Erythroblast (primary cell): ENCODE measurements at regions not wholly inside any gene's neighbourhood (a gene's known extent, or its start where the extent isn't known, plus 50 kb on each side); places are given as distances from the start of the nearest gene placed in this dataset.

Experiments
- DNase-seq, 2 experiments: peaks; one replicate each; lab custom pipeline; 2025; lab: John Stamatoyannopoulos, UW
- GATA1 ChIP-seq: IDR thresholded peaks from 2 replicates; pipeline ENCODE4 v1.6.1; 2011; ENCODE audit warnings: low read depth, mild to moderate bottlenecking, control low read depth, low read length, moderate library complexity
- POLR2A ChIP-seq: IDR thresholded peaks from 2 replicates; pipeline ENCODE4 v1.6.1; 2011; ENCODE audit warnings: mild to moderate bottlenecking, low read length

GRCh38 chr1:106705971-106706370 lies 350.5 kb upstream of the PRMT6 start:
- TF ChIP-seq GATA1 (no peak), POLR2A (no peak)
- no peak for DNase-seq

GRCh38 chr1:106717591-106717990 lies 338.9 kb upstream of the PRMT6 start:
- no peak for DNase-seq
- TF ChIP-seq GATA1 (no peak), POLR2A (no peak)

GRCh38 chr1:106721790-106722189 lies 334.7 kb upstream of the PRMT6 start:
- TF ChIP-seq GATA1 (no peak), POLR2A (no peak)
- DNase-seq: no peak

- DNase-seq: no peak
- TF ChIP-seq POLR2A (no peak), GATA1 (no peak)
Observed at GRCh38 chr1:106722466-106722865, 334.0 kb upstream of the PRMT6 start.

GRCh38 chr1:106727171-106727570 lies 329.3 kb upstream of the PRMT6 start:
- TF ChIP-seq GATA1: no peak
- TF ChIP-seq POLR2A: no peak
- no peak for DNase-seq

GRCh38 chr1:106746448-106747085 lies 309.9 kb upstream of the PRMT6 start:
- no peak for DNase-seq
- TF ChIP-seq GATA1: no peak
- no peak for TF ChIP-seq POLR2A

- no peak for DNase-seq
- TF ChIP-seq GATA1: no peak
- no peak for TF ChIP-seq POLR2A
Observed at GRCh38 chr1:106747232-106747631, 309.2 kb upstream of the PRMT6 start.

GRCh38 chr1:106747791-106748190 lies 308.7 kb upstream of the PRMT6 start:
- no peak for TF ChIP-seq POLR2A
- TF ChIP-seq GATA1: no peak
- no peak for DNase-seq

GRCh38 chr1:106748606-106749005 lies 307.9 kb upstream of the PRMT6 start:
- DNase-seq: no peak
- TF ChIP-seq POLR2A (no peak), GATA1 (no peak)

GRCh38 chr1:106749491-106749890 lies 307.0 kb upstream of the PRMT6 start:
- TF ChIP-seq POLR2A (no peak), GATA1 (no peak)
- DNase-seq: no peak

GRCh38 chr1:106749906-106750305 lies 306.6 kb upstream of the PRMT6 start:
- no peak for TF ChIP-seq POLR2A
- TF ChIP-seq GATA1: no peak

GRCh38 chr1:106751002-106751401 lies 305.5 kb upstream of the PRMT6 start:
- TF ChIP-seq POLR2A (no peak), GATA1 (no peak)
- DNase-seq: no peak

More at GRCh38 chr1:106749906-106750305, 306.6 kb upstream of the PRMT6 start:
- no peak for DNase-seq

GRCh38 chr1:106753066-106753465 lies 303.4 kb upstream of the PRMT6 start:
- DNase-seq: no peak
- no peak for TF ChIP-seq GATA1
- no peak for TF ChIP-seq POLR2A

GRCh38 chr1:106754957-106755356 lies 301.5 kb upstream of the PRMT6 start:
- no peak for DNase-seq

More at GRCh38 chr1:106754957-106755356, 301.5 kb upstream of the PRMT6 start:
- TF ChIP-seq POLR2A (no peak), GATA1 (no peak)
